H1 (cell line): ENCODE measurements at regions not wholly inside any gene's neighbourhood (a gene's known extent, or its start where the extent isn't known, plus 50 kb on each side); places are given as distances from the start of the nearest gene placed in this dataset.

ENCODE experiments used
- CTCF ChIA-PET: fragments of 300-600 bp; sonication (Branson Sonifier 250); formaldehyde crosslinking; loops from one replicate; lab custom pipeline; 2021; ENCODE audit not compliant: partially characterized antibody; lab: Charles Lee
- POLR2A ChIA-PET: fragments of 300-600 bp; sonication (Branson Sonifier 250); formaldehyde crosslinking; loops from one replicate; lab custom pipeline; 2021; ENCODE audit warnings: inconsistent platforms; ENCODE audit not compliant: partially characterized antibody; lab: Charles Lee
- DNase-seq, 2 experiments: peaks; one replicate each; pipeline versions ENCODE4 v3.0.0 to v3.0.0-alpha.2; 2010 to 2022; ENCODE audit warnings: low spot score in 2 of 2, low read depth in 1 of 2, mixed read lengths in 1 of 2
- FAIRE-seq: peaks from 2 replicates; lab custom pipeline; 2011; peaks lifted over from hg19 to GRCh38; lab: Jason Lieb, UNC
- H2AFZ ChIP-seq: 2 replicates; pipeline ENCODE4 v1.8.1; 2012; ENCODE audit warnings: low read length, inconsistent platforms
- H2AK5ac ChIP-seq: 2 replicates; pipeline ENCODE4 v1.6.1; 2013; ENCODE audit warnings: low read depth, low read length
- H2BK120ac ChIP-seq: replicated peaks from 2 replicates; pipeline ENCODE3; 2013; ENCODE audit warnings: low read depth, low read length, inconsistent platforms
- H2BK12ac ChIP-seq: 2 replicates; pipeline ENCODE4 v1.6.1; 2013; ENCODE audit warnings: low read depth, low read length
- H2BK15ac ChIP-seq: 2 replicates; pipeline ENCODE4 v1.6.1; 2013; ENCODE audit warnings: low read length
- H2BK20ac ChIP-seq: 2 replicates; pipeline ENCODE4 v1.6.1; 2013; ENCODE audit warnings: low read length
- H2BK5ac ChIP-seq: 2 replicates; pipeline ENCODE4 v1.6.1; 2013; ENCODE audit warnings: low read depth, low read length
- H3K14ac ChIP-seq: 2 replicates; pipeline ENCODE4 v1.6.1; 2013; ENCODE audit warnings: inconsistent platforms; ENCODE audit not compliant: insufficient read length
- H3K18ac ChIP-seq: 2 replicates; pipeline ENCODE4 v1.6.1; 2013; ENCODE audit warnings: low read length; ENCODE audit errors: extremely low read depth
- H3K23ac ChIP-seq: 2 replicates; pipeline ENCODE4 v1.6.1; 2013; ENCODE audit warnings: inconsistent platforms; ENCODE audit not compliant: insufficient read length
- H3K23me2 ChIP-seq: 2 replicates; pipeline ENCODE4 v1.6.1; 2013; ENCODE audit warnings: low read depth, low read length
- H3K27ac ChIP-seq: 2 replicates; pipeline ENCODE4 v1.6.1; 2011; ENCODE audit warnings: low read depth, low read length, inconsistent platforms
- H3K27me3 ChIP-seq, 4 experiments: replicated peaks in 1 of 4; 1 replicate in 1 of 4; 2 replicates in 3 of 4; pipeline versions ENCODE4 v1.6.1 to v1.8.1; 2011 to 2013; ENCODE audit warnings: low read length in 3 of 4, mild to moderate bottlenecking in 3 of 4, inconsistent platforms in 2 of 4, mixed read lengths in 2 of 4, moderate library complexity in 1 of 4; ENCODE audit not compliant: control insufficient read depth in 3 of 4, insufficient read depth in 3 of 4; ENCODE audit errors: extremely low read depth in 1 of 4
- H3K36me3 ChIP-seq, 4 experiments: 2 replicates each; pipeline versions ENCODE4 v1.6.1 to v1.8.1; 2011 to 2013; ENCODE audit warnings: mild to moderate bottlenecking in 4 of 4, low read length in 3 of 4, moderate library complexity in 2 of 4, control low read depth in 1 of 4, inconsistent platforms in 1 of 4; ENCODE audit not compliant: insufficient read depth in 4 of 4, control insufficient read depth in 2 of 4
- H3K4ac ChIP-seq: replicated peaks from 2 replicates; pipeline ENCODE3; 2013; ENCODE audit warnings: low read length, low read depth, mixed read lengths, inconsistent platforms; ENCODE audit not compliant: insufficient read length
- H3K4me1 ChIP-seq, 4 experiments: replicated peaks in 1 of 4; 1 replicate in 1 of 4; 2 replicates in 3 of 4; pipeline versions ENCODE4 v1.6.1 to v1.8.1; 2011 to 2013; ENCODE audit warnings: low read length in 3 of 4, inconsistent platforms in 2 of 4, mixed read lengths in 1 of 4; ENCODE audit not compliant: insufficient read depth in 4 of 4, control insufficient read depth in 3 of 4
- H3K4me2 ChIP-seq, 2 experiments: 2 replicates each; pipeline versions ENCODE4 v1.6.1 to v1.8.1; 2011 to 2013; ENCODE audit warnings: low read depth in 2 of 2, low read length in 2 of 2, control low read depth in 1 of 2, inconsistent platforms in 1 of 2, mild to moderate bottlenecking in 1 of 2; ENCODE audit not compliant: insufficient read depth in 1 of 2
- H3K4me3 ChIP-seq, 4 experiments: fragments of 200-600, 300-600 bp in 1 of 4; sonication (generic), shearing (Covaris generic), sonication (Bioruptor Twin) in 1 of 4; 2 replicates each; pipeline versions ENCODE4 v1.5.1 to v1.8.1; 2011 to 2016; ENCODE audit warnings: low read length in 4 of 4, low read depth in 3 of 4, control low read depth in 2 of 4, inconsistent platforms in 2 of 4, mild to moderate bottlenecking in 2 of 4, mixed read lengths in 1 of 4, moderate library complexity in 1 of 4; ENCODE audit not compliant: insufficient read depth in 2 of 4; ENCODE audit errors: extremely low read depth in 1 of 4
- H3K56ac ChIP-seq: replicated peaks from 2 replicates; pipeline ENCODE3; 2013; ENCODE audit warnings: low read depth, mild to moderate bottlenecking, mixed read lengths, low read length, inconsistent platforms; ENCODE audit not compliant: insufficient read length
- H3K79me1 ChIP-seq: 2 replicates; pipeline ENCODE4 v1.6.1; 2013; ENCODE audit warnings: low read depth, low read length, control low read depth
- H3K79me2 ChIP-seq, 2 experiments: 2 replicates each; pipeline versions ENCODE4 v1.6.1 to v1.8.1; 2012 to 2013; ENCODE audit warnings: low read length in 2 of 2, mild to moderate bottlenecking in 2 of 2, inconsistent platforms in 1 of 2; ENCODE audit not compliant: insufficient read depth in 2 of 2, control insufficient read depth in 1 of 2
- H3K9ac ChIP-seq, 4 experiments: replicated peaks in 1 of 4; 1 replicate in 1 of 4; 2 replicates in 3 of 4; pipeline versions ENCODE4 v1.6.1 to v1.8.1; 2011 to 2013; ENCODE audit warnings: low read depth in 3 of 4, low read length in 3 of 4, control low read depth in 2 of 4, mild to moderate bottlenecking in 2 of 4, moderate library complexity in 2 of 4, inconsistent platforms in 1 of 4; ENCODE audit errors: extremely low read depth in 1 of 4
- H3K9me3 ChIP-seq, 2 experiments: 2 replicates each; pipeline versions ENCODE4 v1.6.1 to v1.8.1; 2012 to 2013; ENCODE audit warnings: mild to moderate bottlenecking in 2 of 2, moderate library complexity in 2 of 2, control low read depth in 1 of 2, inconsistent platforms in 1 of 2, low read depth in 1 of 2, low read length in 1 of 2, mixed read lengths in 1 of 2; ENCODE audit not compliant: insufficient read depth in 2 of 2
- H4K20me1 ChIP-seq, 2 experiments: replicated peaks in 1 of 2; 2 replicates each; pipeline versions ENCODE3 to v1.8.1; 2011 to 2013; ENCODE audit warnings: inconsistent platforms in 2 of 2, low read length in 2 of 2, mild to moderate bottlenecking in 1 of 2; ENCODE audit not compliant: insufficient read depth in 2 of 2, control insufficient read depth in 1 of 2
- H4K5ac ChIP-seq: 2 replicates; pipeline ENCODE4 v1.6.1; 2013; ENCODE audit warnings: low read length, low read depth, mixed read lengths, inconsistent platforms; ENCODE audit not compliant: insufficient read length
- H4K8ac ChIP-seq: 2 replicates; pipeline ENCODE4 v1.8.0; 2013; ENCODE audit warnings: mild to moderate bottlenecking, moderate library complexity, low read length, inconsistent platforms; ENCODE audit not compliant: insufficient read depth; ENCODE audit errors: extremely low read depth
- H4K91ac ChIP-seq: replicated peaks from 2 replicates; pipeline ENCODE3; 2013; ENCODE audit warnings: low read length, mixed read lengths, inconsistent platforms; ENCODE audit not compliant: insufficient read length
- RFX5 ChIP-seq: IDR thresholded peaks from 2 replicates; pipeline ENCODE4 v1.6.1; 2011; ENCODE audit warnings: low read depth, low read length, improper control_type of control experiment, borderline replicate concordance
- ZNF274 ChIP-seq: IDR thresholded peaks from 2 replicates; pipeline ENCODE4 v1.7.0; 2012; ENCODE audit warnings: low read length, borderline replicate concordance; ENCODE audit errors: extremely low read depth
- WGBS, 2 experiments: shearing (Covaris generic) in 1 of 2; methylation state at CpG; one replicate each; pipeline versions ENCODE4 v1.1.6 to v1.1.7; 2013 to 2015; ENCODE audit warnings: low lambda C conversion rate in 2 of 2, mixed read lengths in 2 of 2, inconsistent platforms in 1 of 2, low coverage in 1 of 2, missing lambda C conversion rate in 1 of 2; ENCODE audit not compliant: insufficient replicate concordance in 2 of 2, insufficient coverage in 1 of 2, insufficient read length in 1 of 2; ENCODE audit errors: extremely low coverage in 1 of 2, missing lambda C conversion rate in 1 of 2; 5-methylcytosine and 5-hydroxymethylcytosine counted together
- TF ChIP-seq, protein P1 (sequence below): IDR thresholded peaks from 2 replicates; pipeline ENCODE4 v1.6.1; 2012; ENCODE audit warnings: inconsistent platforms

GRCh38 chr6:74000666-74001490, 304.9 kb downstream of the CD109 start:
- H2BK120ac ChIP-seq, result no peak overlapping the region
- CTCF ChIA-PET, result interaction anchor here (0.6 kb wide), 1 partner anchor 259 kb away, joined by 3 read pairs; no protein-coding TSS in a partner anchor
- no peak overlapping the region for H3K9ac ChIP-seq
- TF ChIP-seq ZNF274, result no peak
- TF ChIP-seq RFX5, result no peak
- TF ChIP-seq, protein P1, sequence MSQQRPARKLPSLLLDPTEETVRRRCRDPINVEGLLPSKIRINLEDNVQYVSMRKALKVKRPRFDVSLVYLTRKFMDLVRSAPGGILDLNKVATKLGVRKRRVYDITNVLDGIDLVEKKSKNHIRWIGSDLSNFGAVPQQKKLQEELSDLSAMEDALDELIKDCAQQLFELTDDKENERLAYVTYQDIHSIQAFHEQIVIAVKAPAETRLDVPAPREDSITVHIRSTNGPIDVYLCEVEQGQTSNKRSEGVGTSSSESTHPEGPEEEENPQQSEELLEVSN, result no peak
- TF ChIP-seq, all 59 proteins: peak for 0
- 86% methylated on average over 5 of the region's 5 CpGs; no CpG with 5 or more reads in 1 of the 2 experiments for WGBS, 2 experiments
- Histone ChIP-seq H3K9me3 (no peaks in the 10 kb centered on the region), H3K27ac (no peak overlapping the region), H2AFZ (no peak overlapping the region), H4K8ac (no peak overlapping the region), H3K4me1 (no peaks in the 10 kb centered on the region), H3K14ac (no peak overlapping the region), H3K79me1 (no peaks in the 10 kb centered on the region), H3K4ac (no peak overlapping the region), H2BK20ac (no peak overlapping the region), H3K18ac (no peak overlapping the region), H3K4me2 (no peak overlapping the region), H2BK15ac (no peak overlapping the region), H3K4me3 (no peak overlapping the region), H2BK12ac (no peak overlapping the region), H4K5ac (no peak overlapping the region), H2BK5ac (no peak overlapping the region), H3K23ac (no peak overlapping the region), H2AK5ac (no peak overlapping the region), H3K79me2 (no peaks in the 10 kb centered on the region), H3K23me2 (no peaks in the 10 kb centered on the region), H3K36me3 (no peaks in the 10 kb centered on the region), H3K56ac (no peak overlapping the region), H3K27me3 (no peaks in the 10 kb centered on the region), H4K20me1 (no peaks in the 10 kb centered on the region), H4K91ac (no peak overlapping the region)
- DNase-seq (no peak), FAIRE-seq (no peak)
- POLR2A ChIA-PET, result no interaction called here
